HG02571 (cell line): ENCODE measurements at regions not wholly inside any gene's neighbourhood (a gene's known extent, or its start where the extent isn't known, plus 50 kb on each side); places are given as distances from the start of the nearest gene placed in this dataset.
"Not testable (repeated sequence)": the region's sequence is repeated elsewhere in the genome, so short reads cannot be mapped to it uniquely, and the experiment has no call there.

ENCODE experiments used
- ATAC-seq: cut with Tn5 transposase; IDR thresholded peaks from one replicate; pipeline ENCODE4 v1.9.1; 2021; ENCODE audit warnings: mild to moderate bottlenecking, moderate library complexity; ENCODE audit not compliant: unreplicated experiment

GRCh38 chr12:92375504-92375903 lies 229.9 kb upstream of the BTG1 start:
- not testable (repeated sequence) for ATAC-seq

- ATAC-seq: no peak
Measured at GRCh38 chr12:92370828-92371227, 225.2 kb upstream of the BTG1 start.

GRCh38 chr12:92369636-92370035 lies 224.0 kb upstream of the BTG1 start:
- ATAC-seq: no peak

- ATAC-seq: no peak
Measured at GRCh38 chr12:92369056-92369455, 223.4 kb upstream of the BTG1 start.

- ATAC-seq: no peak
Measured at GRCh38 chr12:92365836-92366235, 220.2 kb upstream of the BTG1 start.

GRCh38 chr12:92365333-92365732 lies 219.7 kb upstream of the BTG1 start:
- no peak for ATAC-seq

GRCh38 chr12:92363295-92364146 lies 217.9 kb upstream of the BTG1 start:
- ATAC-seq: peak; percentile 59

GRCh38 chr12:92362785-92363184 lies 217.1 kb upstream of the BTG1 start:
- peak; percentile 49 for ATAC-seq

- no peak for ATAC-seq
Measured at GRCh38 chr12:92362126-92362525, 216.5 kb upstream of the BTG1 start.

GRCh38 chr12:92360543-92360942 lies 214.9 kb upstream of the BTG1 start:
- no peak for ATAC-seq

GRCh38 chr12:92359581-92360209 lies 214.0 kb upstream of the BTG1 start:
- no peak for ATAC-seq

- no peak for ATAC-seq
Measured at GRCh38 chr12:92357584-92358261, 212.1 kb upstream of the BTG1 start.

GRCh38 chr12:92356425-92356824 lies 210.8 kb upstream of the BTG1 start:
- no peak for ATAC-seq

GRCh38 chr12:92349635-92350034 lies 204.0 kb upstream of the BTG1 start:
- ATAC-seq: no peak

GRCh38 chr12:92342574-92342973 lies 196.9 kb upstream of the BTG1 start:
- no peak for ATAC-seq

GRCh38 chr12:92341065-92341668 lies 195.5 kb upstream of the BTG1 start:
- no peak for ATAC-seq

- ATAC-seq: no peak
Measured at GRCh38 chr12:92340441-92341064, 194.9 kb upstream of the BTG1 start.

GRCh38 chr12:92340003-92340402 lies 194.4 kb upstream of the BTG1 start:
- no peak for ATAC-seq

GRCh38 chr12:92339198-92339821 lies 193.7 kb upstream of the BTG1 start:
- ATAC-seq: no peak

GRCh38 chr12:92338671-92339070 lies 193.0 kb upstream of the BTG1 start:
- no peak for ATAC-seq

GRCh38 chr12:92338102-92338501 lies 192.5 kb upstream of the BTG1 start:
- no peak for ATAC-seq
